ENCODE measurements at regions not wholly inside any gene's neighbourhood (a gene's known extent, or its start where the extent isn't known, plus 50 kb on each side); places are given as distances from the start of the nearest gene placed in this dataset.

GRCh38 chr4:74674750-74675149, 119.6 kb downstream of the BTC start:
- FAIRE-seq (no peak), ATAC-seq (no peak), DNase-seq (ENCODE audit: low spot score) (no peak)
- Histone ChIP-seq H3K79me2 (ENCODE audit: insufficient read depth, low read length) (no peaks in the 10 kb centered on the region), H3K9me3 (ENCODE audit: low read length) (no peaks in the 10 kb centered on the region), H3K4me2 (ENCODE audit: low read depth, low read length) (no peak overlapping the region), H3K27me3 (ENCODE audit: control insufficient read depth in 1 of 2, insufficient read depth in 2 of 2, low read length in 2 of 2) (no peaks in the 10 kb centered on the region), H2AFZ (ENCODE audit: low read length) (no peak overlapping the region), H3K27ac (ENCODE audit: extremely low read length, insufficient read depth, low read length) (no peak overlapping the region), H3K4me3 (replicated peaks in 1 of 3; ENCODE audit: insufficient read depth in 1 of 3, low read depth in 2 of 3, low read length in 3 of 3) (no peak overlapping the region), H3K4me1 (ENCODE audit: insufficient read depth, low read length) (no peaks in the 10 kb centered on the region), H3K36me3 (replicated peaks in 1 of 2; ENCODE audit: control insufficient read depth in 1 of 2, insufficient read depth in 2 of 2, low read length in 2 of 2) (no peaks in the 10 kb centered on the region), H4K20me1 (ENCODE audit: insufficient read depth, low read length) (no peaks in the 10 kb centered on the region), H3K9ac (ENCODE audit: insufficient read depth, low read depth, low read length) (no peak overlapping the region)
- no TSS peak for BruUV-seq (replicated peaks)
- 25% methylated on average over 1 of the region's 1 CpG for WGBS (ENCODE audit: low lambda C conversion rate)
- ChIA-PET CTCF (ENCODE audit: low intra/inter-chr PET ratio, low total read pairs) (interaction anchor here (2.0 to 3.1 kb wide), 3 partner anchors 298 to 354 kb away, joined by 24 to 27 read pairs (median 25); no protein-coding TSS in a partner anchor), POLR2A (interaction anchor here (0.9 kb wide), 1 partner anchor 354 kb away, joined by 4 read pairs; no protein-coding TSS in a partner anchor)
- no peak for TF ChIP-seq HOXA3 (CRISPR knock-in tag; IDR thresholded peaks at IDR 0.05)
- no peak for TF ChIP-seq SAP130 (CRISPR knock-in tag; IDR thresholded peaks at IDR 0.05; ENCODE audit: low read depth)
- TF ChIP-seq TAF15 (IDR thresholded peaks at IDR 0.05; ENCODE audit: low read depth, low read length, poor library complexity, severe bottlenecking): no peak
- TF ChIP-seq ZNF24 (IDR thresholded peaks at IDR 0.05): no peak
- no peak for TF ChIP-seq CREB3 (CRISPR knock-in tag; IDR thresholded peaks at IDR 0.05)
- TF ChIP-seq MBNL3 (CRISPR knock-in tag; conservative IDR thresholded peaks at IDR 0.05): no peak
- TF ChIP-seq ZBTB20 (CRISPR knock-in tag; IDR thresholded peaks at IDR 0.05; ENCODE audit: borderline replicate concordance, low read depth): no peak
- no peak for TF ChIP-seq MIXL1 (CRISPR knock-in tag; IDR thresholded peaks at IDR 0.05)
- TF ChIP-seq ZNF430 (CRISPR knock-in tag; IDR thresholded peaks at IDR 0.05): no peak
- no peak for TF ChIP-seq YY1 (IDR thresholded peaks at IDR 0.05; ENCODE audit: insufficient read depth, insufficient replicate concordance, low read depth, low read length)
- no peak for TF ChIP-seq THAP11 (CRISPR knock-in tag; IDR thresholded peaks at IDR 0.05)
- no peak for TF ChIP-seq ARHGAP35 (CRISPR knock-in tag; IDR thresholded peaks at IDR 0.05; ENCODE audit: borderline replicate concordance)
- in situ Hi-C loops (cut with HindIII; ENCODE audit: extremely low pct_ligation_motif_present, low pct_unique_long_range_greater_than_20kb): loop anchor here (5.0 to 10.0 kb wide), 3 partner anchors 140 to 352 kb away; no protein-coding TSS in a partner anchor
- intact Hi-C loops (cut with micrococcal nuclease; ENCODE audit: unreplicated experiment): loop anchor here (1.0 to 2.0 kb wide), 5 partner anchors 297 to 484 kb away; no protein-coding TSS in a partner anchor
